GM23338 (cell line): ENCODE measurements at regions not wholly inside any gene's neighbourhood (a gene's known extent, or its start where the extent isn't known, plus 50 kb on each side); places are given as distances from the start of the nearest gene placed in this dataset.
A peak's percentile ranks its signal among the peaks of the same experiment; 100 is the strongest.

Experiments
- ATAC-seq: fragments of 200-7000 bp; cut with Tn5 transposase; 3 replicates; pipeline ENCODE4 v1.9.1; 2020
- DNase-seq: peaks from one replicate; pipeline ENCODE4 v3.0.0-alpha.2; 2015; ENCODE audit warnings: low spot score
- H2AFZ ChIP-seq: fragments of 200-600 bp; sonication (generic); 2 replicates; pipeline ENCODE4 v1.8.0; 2016; ENCODE audit warnings: antibody characterized with exemption, mild to moderate bottlenecking, moderate library complexity
- H3F3A ChIP-seq: fragments of 200-600 bp; sonication (generic); replicated peaks from 2 replicates; pipeline ENCODE4 v1.8.0; 2017; ENCODE audit warnings: antibody characterized with exemption, mixed run types, low read depth
- H3K27ac ChIP-seq: fragments of 200-600 bp; sonication (generic); 2 replicates; pipeline ENCODE4 v1.6.1; 2016; ENCODE audit warnings: low read depth
- H3K27me3 ChIP-seq: fragments of 200-600 bp; sonication (generic); 2 replicates; pipeline ENCODE4 v1.8.0; 2016; ENCODE audit warnings: mild to moderate bottlenecking, mixed run types, moderate library complexity; ENCODE audit not compliant: insufficient read depth
- H3K36me3 ChIP-seq: fragments of 200-600 bp; sonication (generic); 2 replicates; pipeline ENCODE4 v1.8.0; 2016; ENCODE audit warnings: mild to moderate bottlenecking; ENCODE audit not compliant: insufficient read depth
- H3K4me1 ChIP-seq: fragments of 200-600 bp; sonication (generic); 2 replicates; pipeline ENCODE4 v1.8.0; 2016; ENCODE audit warnings: mild to moderate bottlenecking, moderate library complexity; ENCODE audit not compliant: insufficient read depth
- H3K4me2 ChIP-seq: fragments of 200-600 bp; sonication (generic); 2 replicates; pipeline ENCODE4 v1.7.1; 2017; ENCODE audit warnings: mixed run types
- H3K4me3 ChIP-seq: fragments of 200-600 bp; sonication (generic); 2 replicates; pipeline ENCODE4 v1.6.1; 2016; ENCODE audit warnings: mixed run types
- H3K79me2 ChIP-seq: fragments of 200-600 bp; sonication (generic); replicated peaks from 2 replicates; pipeline ENCODE4 v1.8.0; 2017; ENCODE audit warnings: mild to moderate bottlenecking; ENCODE audit not compliant: insufficient read depth
- H3K9me2 ChIP-seq: fragments of 200-600 bp; sonication (generic); 2 replicates; pipeline ENCODE4 v1.8.0; 2017; ENCODE audit not compliant: insufficient read depth
- H4K20me1 ChIP-seq: fragments of 200-600 bp; sonication (generic); replicated peaks from 2 replicates; pipeline ENCODE4 v1.8.0; 2017; ENCODE audit warnings: mild to moderate bottlenecking; ENCODE audit not compliant: insufficient read depth
- H3K27ac Mint-ChIP-seq: 2 replicates; pipeline ENCODE4 v1.8.0; 2020; ENCODE audit warnings: inconsistent platforms, mild to moderate bottlenecking, moderate library complexity, mixed read lengths
- H3K27me3 Mint-ChIP-seq: 3 replicates; pipeline ENCODE4 v1.8.0; 2022; ENCODE audit warnings: low read depth, mild to moderate bottlenecking, moderate library complexity, mixed read lengths, inconsistent platforms; ENCODE audit not compliant: insufficient read depth, poor library complexity
- H3K36me3 Mint-ChIP-seq: 3 replicates; pipeline ENCODE4 v1.8.0; 2021; ENCODE audit warnings: low read depth, mild to moderate bottlenecking, inconsistent platforms, moderate library complexity, mixed read lengths
- H3K4me1 Mint-ChIP-seq: 3 replicates; pipeline ENCODE4 v1.8.0; 2020; ENCODE audit warnings: mild to moderate bottlenecking, inconsistent platforms, mixed read lengths
- H3K4me3 Mint-ChIP-seq: 3 replicates; pipeline ENCODE4 v1.8.0; 2021; ENCODE audit warnings: moderate library complexity, mild to moderate bottlenecking, inconsistent platforms, mixed read lengths
- H3K9me3 Mint-ChIP-seq: 3 replicates; pipeline ENCODE4 v1.8.0; 2020; ENCODE audit warnings: moderate library complexity, mild to moderate bottlenecking, inconsistent platforms, mixed read lengths
- CREB1 ChIP-seq: fragments of 250-450 bp; sonication (Bioruptor Pico); IDR thresholded peaks from 2 replicates; pipeline ENCODE4 v1.5.0; 2020; ENCODE audit warnings: low read depth, mild to moderate bottlenecking, moderate library complexity
- EZH2 ChIP-seq: fragments of 200-600 bp; sonication (generic); IDR thresholded peaks from one replicate; pipeline ENCODE4 v1.8.0; 2017; ENCODE audit warnings: antibody characterized with exemption, mild to moderate bottlenecking, low read depth; ENCODE audit not compliant: unreplicated experiment
- EZH2phosphoT487 ChIP-seq: fragments of 200-600 bp; sonication (generic); IDR thresholded peaks from one replicate; pipeline ENCODE4 v1.8.1; 2018; ENCODE audit warnings: antibody characterized with exemption; ENCODE audit not compliant: unreplicated experiment
- JUNB ChIP-seq: IDR thresholded peaks from one replicate; pipeline ENCODE4 v1.6.1; 2016; ENCODE audit warnings: antibody characterized with exemption; ENCODE audit not compliant: unreplicated experiment
- NANOG ChIP-seq: IDR thresholded peaks from 2 replicates; pipeline ENCODE4 v1.6.1; 2016; ENCODE audit warnings: antibody characterized with exemption, borderline replicate concordance
- POLR2AphosphoS5 ChIP-seq: IDR thresholded peaks from 2 replicates; pipeline ENCODE4 v1.6.1; 2016; ENCODE audit warnings: antibody characterized with exemption, low read depth
- STAT1 ChIP-seq: IDR thresholded peaks from one replicate; pipeline ENCODE4 v1.6.1; 2016; ENCODE audit warnings: antibody characterized with exemption; ENCODE audit not compliant: unreplicated experiment
- ZNF114 ChIP-seq: fragments of 250-450 bp; sonication (Bioruptor Pico); IDR thresholded peaks from 2 replicates; pipeline ENCODE4 v1.5.0; 2020; ENCODE audit warnings: mild to moderate bottlenecking, moderate library complexity
- ZNF331 ChIP-seq: fragments of 250-450 bp; sonication (Bioruptor Pico); IDR thresholded peaks from 2 replicates; pipeline ENCODE4 v1.5.0; 2020; ENCODE audit warnings: low read depth, mild to moderate bottlenecking, moderate library complexity
- TF ChIP-seq, protein P1 (sequence below): fragments of 250-450 bp; sonication (Bioruptor Pico); IDR thresholded peaks from 2 replicates; pipeline ENCODE4 v1.5.0; 2020; ENCODE audit warnings: mild to moderate bottlenecking, moderate library complexity
- TF ChIP-seq, protein P2 (sequence below): IDR thresholded peaks from 2 replicates; pipeline ENCODE4 v1.6.1; 2016; ENCODE audit warnings: antibody characterized with exemption
- TF ChIP-seq, protein P3 (sequence below): IDR thresholded peaks from one replicate; pipeline ENCODE4 v1.6.1; 2018; ENCODE audit warnings: antibody characterized with exemption; ENCODE audit not compliant: unreplicated experiment
- TF ChIP-seq, protein P4 (sequence below), 2 experiments: fragments of 200-600 bp in 1 of 2; sonication (generic) in 1 of 2; conservative IDR thresholded peaks; 2 replicates each; pipeline versions ENCODE4 v1.5.1 to v1.6.1; 2016 to 2017; ENCODE audit warnings: antibody characterized with exemption in 2 of 2, low read depth in 2 of 2, mild to moderate bottlenecking in 2 of 2, moderate library complexity in 1 of 2

DNA sequence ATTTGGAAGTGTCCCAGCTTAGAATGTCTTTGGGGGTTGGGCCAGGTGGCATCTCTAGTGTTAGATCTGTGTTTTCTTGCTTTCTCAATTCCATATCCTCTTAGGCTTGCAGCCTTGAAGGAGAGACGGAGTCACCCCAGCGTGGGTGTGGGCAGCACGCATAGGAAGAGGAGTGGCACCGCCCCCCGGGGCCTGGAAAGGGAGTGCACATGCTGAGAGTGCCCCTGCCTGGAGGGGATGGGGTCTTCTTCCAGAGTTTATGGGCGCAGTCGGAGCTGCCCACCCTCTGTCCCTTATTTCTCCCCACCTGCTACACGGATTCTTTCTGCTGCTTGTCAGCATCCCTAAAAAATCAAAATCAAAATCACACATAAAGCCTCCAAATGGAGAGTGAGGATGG, 309.7 kb downstream of the QKI start (continued):
- TF ChIP-seq, protein P1, sequence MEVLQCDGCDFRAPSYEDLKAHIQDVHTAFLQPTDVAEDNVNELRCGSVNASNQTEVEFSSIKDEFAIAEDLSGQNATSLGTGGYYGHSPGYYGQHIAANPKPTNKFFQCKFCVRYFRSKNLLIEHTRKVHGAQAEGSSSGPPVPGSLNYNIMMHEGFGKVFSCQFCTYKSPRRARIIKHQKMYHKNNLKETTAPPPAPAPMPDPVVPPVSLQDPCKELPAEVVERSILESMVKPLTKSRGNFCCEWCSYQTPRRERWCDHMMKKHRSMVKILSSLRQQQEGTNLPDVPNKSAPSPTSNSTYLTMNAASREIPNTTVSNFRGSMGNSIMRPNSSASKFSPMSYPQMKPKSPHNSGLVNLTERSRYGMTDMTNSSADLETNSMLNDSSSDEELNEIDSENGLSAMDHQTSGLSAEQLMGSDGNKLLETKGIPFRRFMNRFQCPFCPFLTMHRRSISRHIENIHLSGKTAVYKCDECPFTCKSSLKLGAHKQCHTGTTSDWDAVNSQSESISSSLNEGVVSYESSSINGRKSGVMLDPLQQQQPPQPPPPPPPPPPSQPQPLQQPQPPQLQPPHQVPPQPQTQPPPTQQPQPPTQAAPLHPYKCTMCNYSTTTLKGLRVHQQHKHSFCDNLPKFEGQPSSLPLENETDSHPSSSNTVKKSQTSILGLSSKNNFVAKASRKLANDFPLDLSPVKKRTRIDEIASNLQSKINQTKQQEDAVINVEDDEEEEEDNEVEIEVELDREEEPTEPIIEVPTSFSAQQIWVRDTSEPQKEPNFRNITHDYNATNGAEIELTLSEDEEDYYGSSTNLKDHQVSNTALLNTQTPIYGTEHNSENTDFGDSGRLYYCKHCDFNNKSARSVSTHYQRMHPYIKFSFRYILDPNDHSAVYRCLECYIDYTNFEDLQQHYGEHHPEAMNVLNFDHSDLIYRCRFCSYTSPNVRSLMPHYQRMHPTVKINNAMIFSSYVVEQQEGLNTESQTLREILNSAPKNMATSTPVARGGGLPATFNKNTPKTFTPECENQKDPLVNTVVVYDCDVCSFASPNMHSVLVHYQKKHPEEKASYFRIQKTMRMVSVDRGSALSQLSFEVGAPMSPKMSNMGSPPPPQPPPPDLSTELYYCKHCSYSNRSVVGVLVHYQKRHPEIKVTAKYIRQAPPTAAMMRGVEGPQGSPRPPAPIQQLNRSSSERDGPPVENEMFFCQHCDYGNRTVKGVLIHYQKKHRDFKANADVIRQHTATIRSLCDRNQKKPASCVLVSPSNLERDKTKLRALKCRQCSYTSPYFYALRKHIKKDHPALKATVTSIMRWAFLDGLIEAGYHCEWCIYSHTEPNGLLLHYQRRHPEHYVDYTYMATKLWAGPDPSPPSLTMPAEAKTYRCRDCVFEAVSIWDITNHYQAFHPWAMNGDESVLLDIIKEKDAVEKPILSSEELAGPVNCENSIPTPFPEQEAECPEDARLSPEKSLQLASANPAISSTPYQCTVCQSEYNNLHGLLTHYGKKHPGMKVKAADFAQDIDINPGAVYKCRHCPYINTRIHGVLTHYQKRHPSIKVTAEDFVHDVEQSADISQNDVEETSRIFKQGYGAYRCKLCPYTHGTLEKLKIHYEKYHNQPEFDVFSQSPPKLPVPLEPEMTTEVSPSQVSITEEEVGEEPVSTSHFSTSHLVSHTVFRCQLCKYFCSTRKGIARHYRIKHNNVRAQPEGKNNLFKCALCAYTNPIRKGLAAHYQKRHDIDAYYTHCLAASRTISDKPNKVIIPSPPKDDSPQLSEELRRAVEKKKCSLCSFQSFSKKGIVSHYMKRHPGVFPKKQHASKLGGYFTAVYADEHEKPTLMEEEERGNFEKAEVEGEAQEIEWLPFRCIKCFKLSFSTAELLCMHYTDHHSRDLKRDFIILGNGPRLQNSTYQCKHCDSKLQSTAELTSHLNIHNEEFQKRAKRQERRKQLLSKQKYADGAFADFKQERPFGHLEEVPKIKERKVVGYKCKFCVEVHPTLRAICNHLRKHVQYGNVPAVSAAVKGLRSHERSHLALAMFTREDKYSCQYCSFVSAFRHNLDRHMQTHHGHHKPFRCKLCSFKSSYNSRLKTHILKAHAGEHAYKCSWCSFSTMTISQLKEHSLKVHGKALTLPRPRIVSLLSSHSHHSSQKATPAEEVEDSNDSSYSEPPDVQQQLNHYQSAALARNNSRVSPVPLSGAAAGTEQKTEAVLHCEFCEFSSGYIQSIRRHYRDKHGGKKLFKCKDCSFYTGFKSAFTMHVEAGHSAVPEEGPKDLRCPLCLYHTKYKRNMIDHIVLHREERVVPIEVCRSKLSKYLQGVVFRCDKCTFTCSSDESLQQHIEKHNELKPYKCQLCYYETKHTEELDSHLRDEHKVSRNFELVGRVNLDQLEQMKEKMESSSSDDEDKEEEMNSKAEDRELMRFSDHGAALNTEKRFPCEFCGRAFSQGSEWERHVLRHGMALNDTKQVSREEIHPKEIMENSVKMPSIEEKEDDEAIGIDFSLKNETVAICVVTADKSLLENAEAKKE (CRISPR knock-in tag) = no peak
- no peak for TF ChIP-seq STAT1
- no peak for TF ChIP-seq EZH2
- TF ChIP-seq JUNB = no peak
- TF ChIP-seq ZNF114 (CRISPR knock-in tag) = no peak
- TF ChIP-seq NANOG = no peak

DNA sequence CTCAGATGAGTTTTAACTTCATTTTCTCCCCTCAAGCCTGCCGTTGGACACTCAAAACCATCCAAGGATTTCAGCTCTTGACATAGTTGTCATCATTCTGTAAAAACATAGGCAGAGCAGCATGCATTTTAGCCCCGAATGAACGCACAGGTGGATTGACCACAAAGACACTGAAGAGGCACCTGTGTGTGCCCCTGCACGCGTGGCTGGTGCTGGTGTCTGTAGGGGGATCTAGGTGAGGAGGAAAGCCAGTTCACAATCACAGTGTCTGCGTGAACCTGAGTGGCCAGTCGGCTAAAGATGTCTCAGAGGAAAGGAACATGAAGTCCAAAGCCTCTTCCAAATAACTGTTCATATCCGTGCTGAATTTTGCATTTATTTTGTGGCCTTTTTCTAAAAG, 309.2 kb downstream of the QKI start:
- H3K79me2 ChIP-seq = no peaks in the 10 kb centered on the region
- no peaks in the 10 kb centered on the region for H3K27me3 ChIP-seq
- H3K4me2 ChIP-seq = no peak overlapping the region
- no peaks in the 10 kb centered on the region for H3F3A ChIP-seq
- no peaks in the 10 kb centered on the region for H3K36me3 ChIP-seq
- H2AFZ ChIP-seq = no peak overlapping the region
- H3K4me1 Mint-ChIP-seq = no peaks in the 10 kb centered on the region
- no peak overlapping the region for H3K4me3 Mint-ChIP-seq
- no peaks in the 10 kb centered on the region for H3K9me3 Mint-ChIP-seq
- no peak overlapping the region for H3K27ac ChIP-seq
- DNase-seq (no peak), ATAC-seq (no peak)
- H3K4me3 ChIP-seq = no peak overlapping the region
- no peaks in the 10 kb centered on the region for H4K20me1 ChIP-seq
- no peaks in the 10 kb centered on the region for H3K9me2 ChIP-seq
- no peaks in the 10 kb centered on the region for H3K36me3 Mint-ChIP-seq
- H3K27ac Mint-ChIP-seq = 0 out of 2 replicates have a peak overlapping the region, but pooled peaks have one; percentile 20
- no peaks in the 10 kb centered on the region for H3K4me1 ChIP-seq
- no peaks in the 10 kb centered on the region for H3K27me3 Mint-ChIP-seq
- TF ChIP-seq POLR2AphosphoS5 (no peak), EZH2phosphoT487 (no peak), ZNF331 (no peak), ZNF114 (CRISPR knock-in tag) (no peak), EZH2 (no peak), CREB1 (CRISPR knock-in tag) (no peak), STAT1 (no peak), NANOG (no peak), JUNB (no peak)
- TF ChIP-seq, protein P2, sequence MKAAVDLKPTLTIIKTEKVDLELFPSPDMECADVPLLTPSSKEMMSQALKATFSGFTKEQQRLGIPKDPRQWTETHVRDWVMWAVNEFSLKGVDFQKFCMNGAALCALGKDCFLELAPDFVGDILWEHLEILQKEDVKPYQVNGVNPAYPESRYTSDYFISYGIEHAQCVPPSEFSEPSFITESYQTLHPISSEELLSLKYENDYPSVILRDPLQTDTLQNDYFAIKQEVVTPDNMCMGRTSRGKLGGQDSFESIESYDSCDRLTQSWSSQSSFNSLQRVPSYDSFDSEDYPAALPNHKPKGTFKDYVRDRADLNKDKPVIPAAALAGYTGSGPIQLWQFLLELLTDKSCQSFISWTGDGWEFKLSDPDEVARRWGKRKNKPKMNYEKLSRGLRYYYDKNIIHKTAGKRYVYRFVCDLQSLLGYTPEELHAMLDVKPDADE = no peak
- TF ChIP-seq, protein P3, sequence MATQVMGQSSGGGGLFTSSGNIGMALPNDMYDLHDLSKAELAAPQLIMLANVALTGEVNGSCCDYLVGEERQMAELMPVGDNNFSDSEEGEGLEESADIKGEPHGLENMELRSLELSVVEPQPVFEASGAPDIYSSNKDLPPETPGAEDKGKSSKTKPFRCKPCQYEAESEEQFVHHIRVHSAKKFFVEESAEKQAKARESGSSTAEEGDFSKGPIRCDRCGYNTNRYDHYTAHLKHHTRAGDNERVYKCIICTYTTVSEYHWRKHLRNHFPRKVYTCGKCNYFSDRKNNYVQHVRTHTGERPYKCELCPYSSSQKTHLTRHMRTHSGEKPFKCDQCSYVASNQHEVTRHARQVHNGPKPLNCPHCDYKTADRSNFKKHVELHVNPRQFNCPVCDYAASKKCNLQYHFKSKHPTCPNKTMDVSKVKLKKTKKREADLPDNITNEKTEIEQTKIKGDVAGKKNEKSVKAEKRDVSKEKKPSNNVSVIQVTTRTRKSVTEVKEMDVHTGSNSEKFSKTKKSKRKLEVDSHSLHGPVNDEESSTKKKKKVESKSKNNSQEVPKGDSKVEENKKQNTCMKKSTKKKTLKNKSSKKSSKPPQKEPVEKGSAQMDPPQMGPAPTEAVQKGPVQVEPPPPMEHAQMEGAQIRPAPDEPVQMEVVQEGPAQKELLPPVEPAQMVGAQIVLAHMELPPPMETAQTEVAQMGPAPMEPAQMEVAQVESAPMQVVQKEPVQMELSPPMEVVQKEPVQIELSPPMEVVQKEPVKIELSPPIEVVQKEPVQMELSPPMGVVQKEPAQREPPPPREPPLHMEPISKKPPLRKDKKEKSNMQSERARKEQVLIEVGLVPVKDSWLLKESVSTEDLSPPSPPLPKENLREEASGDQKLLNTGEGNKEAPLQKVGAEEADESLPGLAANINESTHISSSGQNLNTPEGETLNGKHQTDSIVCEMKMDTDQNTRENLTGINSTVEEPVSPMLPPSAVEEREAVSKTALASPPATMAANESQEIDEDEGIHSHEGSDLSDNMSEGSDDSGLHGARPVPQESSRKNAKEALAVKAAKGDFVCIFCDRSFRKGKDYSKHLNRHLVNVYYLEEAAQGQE = no peak
- TF ChIP-seq, protein P4, sequence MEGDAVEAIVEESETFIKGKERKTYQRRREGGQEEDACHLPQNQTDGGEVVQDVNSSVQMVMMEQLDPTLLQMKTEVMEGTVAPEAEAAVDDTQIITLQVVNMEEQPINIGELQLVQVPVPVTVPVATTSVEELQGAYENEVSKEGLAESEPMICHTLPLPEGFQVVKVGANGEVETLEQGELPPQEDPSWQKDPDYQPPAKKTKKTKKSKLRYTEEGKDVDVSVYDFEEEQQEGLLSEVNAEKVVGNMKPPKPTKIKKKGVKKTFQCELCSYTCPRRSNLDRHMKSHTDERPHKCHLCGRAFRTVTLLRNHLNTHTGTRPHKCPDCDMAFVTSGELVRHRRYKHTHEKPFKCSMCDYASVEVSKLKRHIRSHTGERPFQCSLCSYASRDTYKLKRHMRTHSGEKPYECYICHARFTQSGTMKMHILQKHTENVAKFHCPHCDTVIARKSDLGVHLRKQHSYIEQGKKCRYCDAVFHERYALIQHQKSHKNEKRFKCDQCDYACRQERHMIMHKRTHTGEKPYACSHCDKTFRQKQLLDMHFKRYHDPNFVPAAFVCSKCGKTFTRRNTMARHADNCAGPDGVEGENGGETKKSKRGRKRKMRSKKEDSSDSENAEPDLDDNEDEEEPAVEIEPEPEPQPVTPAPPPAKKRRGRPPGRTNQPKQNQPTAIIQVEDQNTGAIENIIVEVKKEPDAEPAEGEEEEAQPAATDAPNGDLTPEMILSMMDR (conservative IDR thresholded peaks at IDR 0.05; ENCODE audit: low read depth in 2 of 2) = no peak
